Endothelial cell of umbilical vein (primary cell): ENCODE measurements at regions not wholly inside any gene's neighbourhood (a gene's known extent, or its start where the extent isn't known, plus 50 kb on each side); places are given as distances from the start of the nearest gene placed in this dataset.

Experiments
- BruUV-seq: library from RNA; stranded (reverse); fragments of 400-500 nt; replicated peaks from 2 replicates; lab custom pipeline; 2021; lab: Mats Ljungman, UMichigan
- CTCF ChIA-PET: fragments of 300-600, 350-600 bp; sonication (Branson Sonifier 250); formaldehyde crosslinking; loops from one replicate; lab custom pipeline; 2021; ENCODE audit warnings: antibody characterized with exemption, inconsistent platforms; lab: Charles Lee
- POLR2A ChIA-PET: fragments of 300-600, 350-600 bp; sonication (Branson Sonifier 250); formaldehyde crosslinking; loops from one replicate; lab custom pipeline; 2021; ENCODE audit warnings: antibody characterized with exemption, inconsistent platforms; lab: Charles Lee
- DNase-seq: peaks from one replicate; pipeline ENCODE4 v3.0.0-alpha.2; 2011; ENCODE audit warnings: low read depth, low spot score
- FAIRE-seq: peaks from 2 replicates; lab custom pipeline; 2011; peaks lifted over from hg19 to GRCh38; lab: Jason Lieb, UNC
- H2AFZ ChIP-seq: 2 replicates; pipeline ENCODE4 v1.6.0; 2012; ENCODE audit warnings: low read depth, low read length, control low read depth, inconsistent platforms
- H3K27ac ChIP-seq: 2 replicates; pipeline ENCODE4 v1.5.1; 2011; ENCODE audit warnings: low read depth, mild to moderate bottlenecking, control low read depth, low read length, moderate library complexity; ENCODE audit not compliant: insufficient read depth
- H3K27me3 ChIP-seq, 2 experiments: 2 replicates each; pipeline versions ENCODE4 v1.6.0 to v1.6.1; 2011; ENCODE audit warnings: low read length in 2 of 2, mixed read lengths in 1 of 2; ENCODE audit not compliant: control insufficient read depth in 2 of 2, insufficient read depth in 2 of 2
- H3K36me3 ChIP-seq, 2 experiments: 2 replicates in 1 of 2; 3 replicates in 1 of 2; pipeline ENCODE4 v1.5.1; 2011; ENCODE audit warnings: low read length in 2 of 2, mild to moderate bottlenecking in 1 of 2, moderate library complexity in 1 of 2; ENCODE audit not compliant: control insufficient read depth in 2 of 2, insufficient read depth in 2 of 2; ENCODE audit errors: extremely low read depth in 1 of 2
- H3K4me1 ChIP-seq: 3 replicates; pipeline ENCODE4 v1.5.1; 2011; ENCODE audit warnings: mild to moderate bottlenecking, low read length; ENCODE audit not compliant: control insufficient read depth, insufficient read depth; ENCODE audit errors: extremely low read depth
- H3K4me2 ChIP-seq: 2 replicates; pipeline ENCODE4 v1.6.1; 2011; ENCODE audit warnings: low read length, control low read depth, mixed read lengths; ENCODE audit not compliant: insufficient read depth
- H3K4me3 ChIP-seq, 3 experiments: fragments of 200-600 bp in 1 of 3; sonication (generic), shearing (Covaris generic) in 1 of 3; replicated peaks in 1 of 3; 2 replicates each; pipeline ENCODE4 v1.5.1; 2011 to 2016; ENCODE audit warnings: control low read depth in 3 of 3, low read length in 3 of 3, mild to moderate bottlenecking in 2 of 3, inconsistent platforms in 1 of 3, low read depth in 1 of 3, moderate library complexity in 1 of 3; ENCODE audit not compliant: insufficient read depth in 1 of 3
- H3K79me2 ChIP-seq: 2 replicates; pipeline ENCODE4 v1.6.0; 2012; ENCODE audit warnings: low read length, inconsistent platforms; ENCODE audit not compliant: control insufficient read depth, insufficient read depth
- H3K9ac ChIP-seq: replicated peaks from 2 replicates; pipeline ENCODE3; 2011; ENCODE audit warnings: low read length, control low read depth; ENCODE audit not compliant: insufficient read depth; ENCODE audit errors: extremely low read depth
- H3K9me1 ChIP-seq: replicated peaks from 3 replicates; pipeline ENCODE4 v1.6.0; 2011; ENCODE audit warnings: mild to moderate bottlenecking, low read length; ENCODE audit not compliant: control insufficient read depth, insufficient read depth; ENCODE audit errors: extremely low read depth
- H3K9me3 ChIP-seq: replicated peaks from 2 replicates; pipeline ENCODE4 v1.5.1; 2012; ENCODE audit warnings: low read length, inconsistent platforms; ENCODE audit not compliant: control insufficient read depth, insufficient read depth
- H4K20me1 ChIP-seq: replicated peaks from 2 replicates; pipeline ENCODE3; 2011; ENCODE audit warnings: mild to moderate bottlenecking, low read length; ENCODE audit not compliant: control insufficient read depth, insufficient read depth; ENCODE audit errors: extremely low read depth
- CTCF ChIP-seq, 2 donors: IDR thresholded peaks; 1 replicate in 1 of 2; 2 replicates in 1 of 2; pipeline ENCODE4 v1.5.1; 2011; ENCODE audit warnings: low read length in 2 of 2, mild to moderate bottlenecking in 2 of 2, moderate library complexity in 2 of 2, control low read depth in 1 of 2, inconsistent platforms in 1 of 2, low read depth in 1 of 2; ENCODE audit not compliant: insufficient read depth in 1 of 2; ENCODE audit errors: extremely low read depth in 1 of 2
- EZH2 ChIP-seq: IDR thresholded peaks from 2 replicates; pipeline ENCODE4 v1.6.1; 2012; ENCODE audit warnings: borderline replicate concordance, low read depth, mild to moderate bottlenecking, moderate library complexity, low read length, inconsistent platforms; ENCODE audit not compliant: severe bottlenecking
- FOS ChIP-seq: IDR thresholded peaks from 2 replicates; pipeline ENCODE4 v1.6.1; 2011; ENCODE audit warnings: mild to moderate bottlenecking, low read length, moderate library complexity, borderline replicate concordance; ENCODE audit not compliant: insufficient read depth
- GATA2 ChIP-seq: IDR thresholded peaks from 2 replicates; pipeline ENCODE4 v1.7.0; 2011; ENCODE audit warnings: low read depth, mild to moderate bottlenecking, moderate library complexity, mixed read lengths, low read length; ENCODE audit not compliant: insufficient read length, insufficient read depth
- JUN ChIP-seq: IDR thresholded peaks from 2 replicates; pipeline ENCODE4 v1.6.1; 2011; ENCODE audit warnings: borderline replicate concordance, low read depth; ENCODE audit not compliant: insufficient read length, insufficient read depth
- MAX ChIP-seq: IDR thresholded peaks from 2 replicates; pipeline ENCODE4 v1.6.1; 2011; ENCODE audit not compliant: insufficient read depth, insufficient read length
- MYC ChIP-seq: IDR thresholded peaks from one replicate; pipeline ENCODE4 v1.6.1; 2011; ENCODE audit warnings: mild to moderate bottlenecking, low read depth, low read length
- POLR2A ChIP-seq: IDR thresholded peaks from 2 replicates; pipeline ENCODE4 v1.6.1; 2012; ENCODE audit warnings: low read depth, mild to moderate bottlenecking, control low read depth, low read length
- POLR2AphosphoS5 ChIP-seq: IDR thresholded peaks from 2 replicates; pipeline ENCODE4 v1.6.1; 2012; ENCODE audit warnings: low read depth, mild to moderate bottlenecking, control low read depth, low read length, moderate library complexity; ENCODE audit not compliant: insufficient read depth
- dilution Hi-C: fragments of 300-500 bp; cut with MboI; formaldehyde crosslinking; loops from one replicate; pipeline ENCODE4 v1.15.0; 2019; ENCODE audit warnings: low sequenced_read_pairs; ENCODE audit not compliant: extremely low pct_ligation_motif_present
- intact Hi-C: fragments of 100-400 bp; cut with micrococcal nuclease; formaldehyde crosslinking; loops from one replicate; pipeline ENCODE4 v1.10.0; 2022

GRCh38 chr3:110267304-110267845, 804.2 kb upstream of the NECTIN3 start:
- intact Hi-C loops (no loop called here), dilution Hi-C loops (no loop called here)
- Histone ChIP-seq H3K9ac (no peak overlapping the region), H3K4me2 (no peak overlapping the region), H4K20me1 (no peaks in the 10 kb centered on the region), H2AFZ (no peak overlapping the region), H3K27ac (no peak overlapping the region), H3K4me3 (no peak overlapping the region), H3K9me3 (no peaks in the 10 kb centered on the region), H3K4me1 (no peaks in the 10 kb centered on the region), H3K79me2 (no peaks in the 10 kb centered on the region), H3K36me3 (no peaks in the 10 kb centered on the region), H3K27me3 (no peaks in the 10 kb centered on the region), H3K9me1 (no peaks in the 10 kb centered on the region)
- no TSS peak for BruUV-seq
- FAIRE-seq (no peak), DNase-seq (no peak)
- ChIA-PET POLR2A (no interaction called here), CTCF (no interaction called here)
- TF ChIP-seq MAX: no peak
- TF ChIP-seq EZH2: no peak
- TF ChIP-seq JUN: no peak
- TF ChIP-seq POLR2AphosphoS5: no peak
- no peak for TF ChIP-seq MYC
- no peak for TF ChIP-seq FOS

GRCh38 chr3:110272525-110272924, 799.1 kb upstream of the NECTIN3 start:
- Histone ChIP-seq H3K4me3 (no peak overlapping the region), H3K9me1 (no peaks in the 10 kb centered on the region), H3K4me2 (no peak overlapping the region), H3K27ac (no peak overlapping the region), H3K27me3 (no peaks in the 10 kb centered on the region), H3K4me1 (no peaks in the 10 kb centered on the region), H4K20me1 (no peaks in the 10 kb centered on the region), H3K79me2 (no peaks in the 10 kb centered on the region), H3K9me3 (no peaks in the 10 kb centered on the region), H3K9ac (no peak overlapping the region), H3K36me3 (no peaks in the 10 kb centered on the region), H2AFZ (no peak overlapping the region)
- intact Hi-C loops: no loop called here
- DNase-seq: no peak
- no peak for FAIRE-seq
- ChIA-PET CTCF (interaction anchor here (0.6 to 1.3 kb wide), 2 partner anchors 42 to 541 kb away, joined by 3 to 5 read pairs; no protein-coding TSS in a partner anchor), POLR2A (no interaction called here)
- dilution Hi-C loops: no loop called here
- BruUV-seq: no TSS peak
- TF ChIP-seq CTCF (IDR thresholded peaks at IDR 0.05; ENCODE audit: extremely low read depth in 1 of 2, insufficient read depth in 1 of 2, low read depth in 1 of 2, low read length in 2 of 2): no peak
- no peak for TF ChIP-seq JUN
- no peak for TF ChIP-seq GATA2
- no peak for TF ChIP-seq MYC
- no peak for TF ChIP-seq POLR2A
- no peak for TF ChIP-seq MAX
- no peak for TF ChIP-seq POLR2AphosphoS5
- no peak for TF ChIP-seq FOS
